HG02973 (cell line): ENCODE measurements at regions not wholly inside any gene's neighbourhood (a gene's known extent, or its start where the extent isn't known, plus 50 kb on each side); places are given as distances from the start of the nearest gene placed in this dataset.

Experiments used
- ATAC-seq: cut with Tn5 transposase; IDR thresholded peaks from one replicate; pipeline ENCODE4 v1.9.1; 2021; ENCODE audit warnings: moderate library complexity; ENCODE audit not compliant: unreplicated experiment

- ATAC-seq = no peak
Observed at GRCh38 chr13:76795701-76796695, 90.2 kb downstream of the KCTD12 start.

- no peak for ATAC-seq
Observed at GRCh38 chr13:76792731-76793347, 93.4 kb downstream of the KCTD12 start.

- no peak for ATAC-seq
Observed at GRCh38 chr13:76790980-76791819, 95.0 kb downstream of the KCTD12 start.

- no peak for ATAC-seq
Observed at GRCh38 chr13:76790526-76790925, 95.7 kb downstream of the KCTD12 start.

GRCh38 chr13:76783798-76784197 lies 102.4 kb downstream of the KCTD12 start:
- no peak for ATAC-seq

GRCh38 chr13:76778853-76779252 lies 107.4 kb downstream of the KCTD12 start:
- ATAC-seq = no peak

GRCh38 chr13:76777096-76777495 lies 109.1 kb downstream of the KCTD12 start:
- ATAC-seq = no peak

- no peak for ATAC-seq
Observed at GRCh38 chr13:76775088-76775740, 111.0 kb downstream of the KCTD12 start.

GRCh38 chr13:76773448-76774094 lies 112.6 kb downstream of the KCTD12 start:
- ATAC-seq = no peak

GRCh38 chr13:76772241-76772640 lies 114.0 kb downstream of the KCTD12 start:
- ATAC-seq = no peak

GRCh38 chr13:76769271-76769791 lies 116.9 kb downstream of the KCTD12 start:
- no peak for ATAC-seq

- no peak for ATAC-seq
Observed at GRCh38 chr13:76768384-76768783, 117.8 kb downstream of the KCTD12 start.

GRCh38 chr13:76764916-76765315 lies 121.3 kb downstream of the KCTD12 start:
- no peak for ATAC-seq

- ATAC-seq = no peak
Observed at GRCh38 chr13:76764429-76764828, 121.8 kb downstream of the KCTD12 start.

- no peak for ATAC-seq
Observed at GRCh38 chr13:76762721-76763120, 123.5 kb downstream of the KCTD12 start.

GRCh38 chr13:76759877-76760276 lies 126.3 kb downstream of the KCTD12 start:
- ATAC-seq = no peak

GRCh38 chr13:76758738-76759137 lies 127.5 kb downstream of the KCTD12 start:
- ATAC-seq = no peak

- no peak for ATAC-seq
Observed at GRCh38 chr13:76758257-76758656, 127.9 kb downstream of the KCTD12 start.

- ATAC-seq = no peak
Observed at GRCh38 chr13:76756451-76756850, 129.8 kb downstream of the KCTD12 start.

GRCh38 chr13:76754414-76754813 lies 131.8 kb downstream of the KCTD12 start:
- ATAC-seq = no peak
